Activated CD8-positive, alpha-beta T cell treated with anti-CD3 and anti-CD28 coated beads for 36 hours (primary cell): ENCODE measurements at regions not wholly inside any gene's neighbourhood (a gene's known extent, or its start where the extent isn't known, plus 50 kb on each side); places are given as distances from the start of the nearest gene placed in this dataset.

Source experiments
- ATAC-seq: fragments of 200-7000 bp; cut with Tn5 transposase; one replicate; pipeline ENCODE4 v1.10.0; 2021; ENCODE audit warnings: mild to moderate bottlenecking, moderate library complexity
- CTCF ChIA-PET: fragments of 350-600 bp; sonication (Branson Sonifier 250); formaldehyde crosslinking; loops from one replicate; lab custom pipeline; 2021; ENCODE audit warnings: antibody characterized with exemption; lab: Charles Lee
- POLR2A ChIA-PET: fragments of 350-600 bp; sonication (Branson Sonifier 250); formaldehyde crosslinking; loops from one replicate; lab custom pipeline; 2021; ENCODE audit warnings: antibody characterized with exemption; lab: Charles Lee
- DNase-seq: peaks from one replicate; pipeline ENCODE4 v3.0.0-alpha.2; 2020
- H3K27ac Mint-ChIP-seq: one replicate; pipeline ENCODE4 v1.8.0; 2021; ENCODE audit warnings: mild to moderate bottlenecking, mixed read lengths
- H3K27me3 Mint-ChIP-seq: one replicate; pipeline ENCODE4 v1.8.0; 2021; ENCODE audit warnings: mixed read lengths
- H3K36me3 Mint-ChIP-seq: one replicate; pipeline ENCODE4 v1.8.0; 2021; ENCODE audit warnings: low read depth, mixed read lengths
- H3K4me1 Mint-ChIP-seq: one replicate; pipeline ENCODE4 v1.8.0; 2021; ENCODE audit warnings: low read depth, mixed read lengths
- H3K4me3 Mint-ChIP-seq: one replicate; pipeline ENCODE4 v1.8.0; 2021; ENCODE audit warnings: mild to moderate bottlenecking, moderate library complexity, mixed read lengths
- H3K9me3 Mint-ChIP-seq: one replicate; pipeline ENCODE4 v1.8.0; 2021; ENCODE audit warnings: mixed read lengths
- CTCF ChIP-seq: fragments of 200-600 bp; IDR thresholded peaks from one replicate; pipeline ENCODE4 v1.8.0; 2022; ENCODE audit warnings: antibody characterized with exemption, mild to moderate bottlenecking
- intact Hi-C: fragments of 100-400 bp; cut with micrococcal nuclease; formaldehyde crosslinking; loops from one replicate; pipeline ENCODE4 v1.10.0; 2022

- POLR2A ChIA-PET = no interaction called here
- no peaks in the 10 kb centered on the region for H3K36me3 Mint-ChIP-seq
- peaks cover 6% of the 10 kb centered on the region for H3K27me3 Mint-ChIP-seq
- DNase-seq = no peak
- no peak for TF ChIP-seq CTCF
- no peaks in the 10 kb centered on the region for H3K4me1 Mint-ChIP-seq
- H3K27ac Mint-ChIP-seq = no peak overlapping the region
- intact Hi-C loops = no loop called here
- ATAC-seq = no peak
- CTCF ChIA-PET = no interaction called here
- no peaks in the 10 kb centered on the region for H3K9me3 Mint-ChIP-seq
- no peak overlapping the region for H3K4me3 Mint-ChIP-seq
Observed at GRCh38 chr2:18430996-18431748, 129.3 kb downstream of the RDH14 start.

GRCh38 chr2:18428516-18428915, 131.9 kb downstream of the RDH14 start:
- TF ChIP-seq CTCF = no peak
- Mint-ChIP-seq H3K4me3 (no peak overlapping the region), H3K9me3 (no peaks in the 10 kb centered on the region), H3K27me3 (peaks cover 14% of the 10 kb centered on the region), H3K36me3 (no peaks in the 10 kb centered on the region), H3K4me1 (no peaks in the 10 kb centered on the region), H3K27ac (no peak overlapping the region)
- ChIA-PET POLR2A (no interaction called here), CTCF (no interaction called here)
- ATAC-seq (no peak), DNase-seq (no peak)
- intact Hi-C loops = no loop called here

GRCh38 chr2:18427762-18428161, 132.7 kb downstream of the RDH14 start:
- intact Hi-C loops = no loop called here
- no peaks in the 10 kb centered on the region for H3K36me3 Mint-ChIP-seq
- H3K4me1 Mint-ChIP-seq = no peaks in the 10 kb centered on the region
- H3K4me3 Mint-ChIP-seq = no peak overlapping the region
- CTCF ChIA-PET = no interaction called here
- POLR2A ChIA-PET = no interaction called here
- H3K27me3 Mint-ChIP-seq = peaks cover 12% of the 10 kb centered on the region
- no peak overlapping the region for H3K27ac Mint-ChIP-seq
- no peak for TF ChIP-seq CTCF
- H3K9me3 Mint-ChIP-seq = no peaks in the 10 kb centered on the region
- DNase-seq (no peak), ATAC-seq (no peak)

DNA sequence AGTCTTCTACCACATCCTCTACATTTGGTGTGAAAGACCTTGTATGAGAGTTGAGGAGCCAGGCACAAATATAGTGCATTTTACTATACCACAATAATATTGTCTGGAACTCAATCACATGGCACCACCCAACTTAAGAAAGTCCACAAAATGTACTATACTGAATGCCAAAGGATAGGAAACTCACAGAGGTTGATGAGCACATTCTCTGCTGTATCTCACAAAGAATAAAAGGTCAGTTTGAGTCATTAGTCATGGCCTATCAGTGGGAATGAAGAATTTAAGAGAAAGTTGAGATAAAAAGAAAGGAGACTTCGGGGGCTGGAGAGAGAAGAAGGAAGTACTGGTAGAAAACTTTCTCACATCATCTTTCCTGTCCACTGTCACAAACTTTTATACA, 134.3 kb downstream of the RDH14 start:
- POLR2A ChIA-PET = no interaction called here
- no peaks in the 10 kb centered on the region for H3K9me3 Mint-ChIP-seq
- no peak overlapping the region for H3K4me3 Mint-ChIP-seq
- no peak for TF ChIP-seq CTCF
- H3K27ac Mint-ChIP-seq = no peak overlapping the region
- DNase-seq = no peak
- CTCF ChIA-PET = no interaction called here
- no peaks in the 10 kb centered on the region for H3K4me1 Mint-ChIP-seq
- intact Hi-C loops = no loop called here
- ATAC-seq = no peak
- no peaks in the 10 kb centered on the region for H3K36me3 Mint-ChIP-seq
- H3K27me3 Mint-ChIP-seq = peaks cover 12% of the 10 kb centered on the region

DNA sequence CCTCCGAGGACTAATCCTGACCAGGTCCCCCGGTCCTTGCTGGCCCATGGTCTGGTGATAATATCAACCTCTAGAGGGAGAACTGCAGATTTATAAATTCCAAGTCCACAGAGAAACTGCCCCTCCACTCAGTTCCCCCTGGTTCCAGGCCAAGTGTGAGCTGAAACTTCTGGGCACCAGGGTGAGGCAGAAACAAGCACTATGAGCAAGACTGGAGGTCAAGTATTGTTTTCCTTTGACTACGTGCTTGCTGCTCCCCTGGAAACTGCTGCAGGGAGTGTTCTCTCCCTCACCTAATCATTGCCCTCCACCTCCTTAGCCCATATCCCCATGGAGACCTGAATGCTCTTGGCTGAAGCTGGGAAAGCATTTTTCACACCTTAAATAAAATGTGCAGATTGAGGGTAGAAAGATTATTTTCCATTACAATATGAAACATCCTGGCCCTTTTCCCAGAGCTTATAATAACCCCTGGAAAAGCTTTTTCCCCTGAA, 135.2 kb downstream of the RDH14 start:
- no peak for TF ChIP-seq CTCF
- Mint-ChIP-seq H3K4me1 (no peaks in the 10 kb centered on the region), H3K27me3 (peaks cover 12% of the 10 kb centered on the region), H3K36me3 (no peaks in the 10 kb centered on the region), H3K27ac (no peak overlapping the region), H3K4me3 (no peak overlapping the region), H3K9me3 (no peaks in the 10 kb centered on the region)
- no peak for DNase-seq
- intact Hi-C loops = no loop called here
- CTCF ChIA-PET = no interaction called here
- POLR2A ChIA-PET = no interaction called here
- no peak for ATAC-seq
